Mammary epithelial cell (primary cell): ENCODE measurements at regions not wholly inside any gene's neighbourhood (a gene's known extent, or its start where the extent isn't known, plus 50 kb on each side); places are given as distances from the start of the nearest gene placed in this dataset.

Experiments
- EZH2 ChIP-seq: IDR thresholded peaks from 2 replicates; pipeline ENCODE4 v1.6.1; 2012; ENCODE audit warnings: low read length, inconsistent platforms, borderline replicate concordance
- TF ChIP-seq, protein P1 (sequence below), 2 donors: IDR thresholded peaks in 1 of 2; conservative IDR thresholded peaks in 1 of 2; 2 replicates each; pipeline ENCODE4 v1.5.1; 2011 to 2012; ENCODE audit warnings: inconsistent platforms in 2 of 2, low read length in 2 of 2, mild to moderate bottlenecking in 2 of 2, control low read depth in 1 of 2, low read depth in 1 of 2; ENCODE audit not compliant: insufficient read depth in 1 of 2; ENCODE audit errors: extremely low read depth in 1 of 2

DNA sequence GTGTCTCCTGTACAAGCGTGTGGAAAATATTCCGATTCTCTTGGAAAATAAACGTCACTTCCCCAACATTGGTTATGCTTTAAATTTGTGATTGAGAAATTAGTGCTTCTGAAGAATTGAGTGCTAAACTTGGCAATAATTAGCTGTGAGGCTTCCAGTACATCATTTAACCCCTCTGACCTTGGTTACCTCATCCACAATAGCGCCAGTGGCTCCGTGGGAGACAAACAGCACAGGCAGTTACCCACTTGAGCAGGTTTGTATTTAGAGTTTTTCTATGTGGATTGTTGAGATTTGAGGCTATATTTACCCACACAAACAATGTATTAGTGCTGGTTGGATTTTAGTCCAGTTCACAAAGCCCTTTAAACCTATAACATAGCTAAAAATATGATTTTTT, 476.5 kb downstream of the NKX6-1 start:
- TF ChIP-seq, protein P1, sequence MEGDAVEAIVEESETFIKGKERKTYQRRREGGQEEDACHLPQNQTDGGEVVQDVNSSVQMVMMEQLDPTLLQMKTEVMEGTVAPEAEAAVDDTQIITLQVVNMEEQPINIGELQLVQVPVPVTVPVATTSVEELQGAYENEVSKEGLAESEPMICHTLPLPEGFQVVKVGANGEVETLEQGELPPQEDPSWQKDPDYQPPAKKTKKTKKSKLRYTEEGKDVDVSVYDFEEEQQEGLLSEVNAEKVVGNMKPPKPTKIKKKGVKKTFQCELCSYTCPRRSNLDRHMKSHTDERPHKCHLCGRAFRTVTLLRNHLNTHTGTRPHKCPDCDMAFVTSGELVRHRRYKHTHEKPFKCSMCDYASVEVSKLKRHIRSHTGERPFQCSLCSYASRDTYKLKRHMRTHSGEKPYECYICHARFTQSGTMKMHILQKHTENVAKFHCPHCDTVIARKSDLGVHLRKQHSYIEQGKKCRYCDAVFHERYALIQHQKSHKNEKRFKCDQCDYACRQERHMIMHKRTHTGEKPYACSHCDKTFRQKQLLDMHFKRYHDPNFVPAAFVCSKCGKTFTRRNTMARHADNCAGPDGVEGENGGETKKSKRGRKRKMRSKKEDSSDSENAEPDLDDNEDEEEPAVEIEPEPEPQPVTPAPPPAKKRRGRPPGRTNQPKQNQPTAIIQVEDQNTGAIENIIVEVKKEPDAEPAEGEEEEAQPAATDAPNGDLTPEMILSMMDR (conservative IDR thresholded peaks at IDR 0.05 in 1 of 2, IDR thresholded peaks at IDR 0.05 in 1 of 2; ENCODE audit: extremely low read depth in 1 of 2, insufficient read depth in 1 of 2, low read depth in 1 of 2, low read length in 2 of 2) = no peak
- no peak for TF ChIP-seq EZH2
